Fibroblast of skin of scalp (primary cell): ENCODE measurements at regions not wholly inside any gene's neighbourhood (a gene's known extent, or its start where the extent isn't known, plus 50 kb on each side); places are given as distances from the start of the nearest gene placed in this dataset.
"Not testable (repeated sequence)": the region's sequence is repeated elsewhere in the genome, so short reads cannot be mapped to it uniquely, and the experiment has no call there.

Source experiments
- DNase-seq: peaks from one replicate; pipeline ENCODE4 v3.0.0-alpha.2; 2013

DNA sequence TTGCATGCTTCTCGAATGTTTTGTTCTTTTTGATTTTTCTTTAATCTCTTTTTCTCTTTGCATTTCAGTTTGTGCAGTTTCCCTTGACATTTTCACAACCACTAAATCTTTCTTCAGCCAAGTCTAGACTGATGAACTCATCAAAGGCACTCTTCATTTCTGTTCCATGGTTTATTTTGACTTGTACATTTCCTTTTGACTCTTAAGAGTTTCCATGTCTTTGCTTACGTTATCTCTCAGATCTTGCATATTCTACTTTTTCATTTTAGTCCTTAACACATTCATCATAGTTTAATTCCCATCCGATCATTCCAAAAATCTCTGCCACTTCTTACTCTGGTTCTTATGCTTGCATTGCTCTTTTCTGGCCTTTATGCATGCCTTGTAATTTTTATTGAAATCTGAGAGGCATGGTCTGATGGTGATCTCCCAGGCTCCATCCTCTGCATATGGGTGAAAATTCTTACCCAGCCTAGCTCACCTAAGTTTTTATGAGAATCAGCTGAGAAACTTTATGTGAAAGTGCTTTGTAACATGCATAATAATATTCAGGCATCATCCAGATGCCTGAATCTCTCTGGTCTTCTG lies 202.8 kb upstream of the IGFBP3 start:
- no peak for DNase-seq

- no peak for DNase-seq
Measured at GRCh38 chr7:46115410-46115809, 194.3 kb upstream of the IGFBP3 start.

DNA sequence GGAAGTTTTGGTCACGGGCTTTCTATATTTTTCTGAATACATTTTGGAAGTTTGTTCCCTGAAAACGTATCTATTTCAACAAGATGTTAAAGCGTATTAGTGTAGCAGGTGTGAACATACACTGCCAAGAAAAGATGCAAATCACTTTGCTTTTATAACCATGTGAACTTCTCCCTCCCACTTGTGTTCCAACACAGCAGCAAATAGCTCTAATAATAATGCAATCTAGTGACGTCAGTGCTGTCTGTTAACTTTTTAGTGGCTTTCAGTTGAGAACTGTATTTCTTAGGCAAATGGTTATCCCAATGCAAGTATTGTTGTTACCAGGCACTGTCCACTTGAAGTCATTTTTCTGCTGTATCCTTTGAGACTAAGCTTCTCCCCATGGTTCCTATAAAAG lies 188.4 kb upstream of the IGFBP3 start:
- no peak for DNase-seq

DNA sequence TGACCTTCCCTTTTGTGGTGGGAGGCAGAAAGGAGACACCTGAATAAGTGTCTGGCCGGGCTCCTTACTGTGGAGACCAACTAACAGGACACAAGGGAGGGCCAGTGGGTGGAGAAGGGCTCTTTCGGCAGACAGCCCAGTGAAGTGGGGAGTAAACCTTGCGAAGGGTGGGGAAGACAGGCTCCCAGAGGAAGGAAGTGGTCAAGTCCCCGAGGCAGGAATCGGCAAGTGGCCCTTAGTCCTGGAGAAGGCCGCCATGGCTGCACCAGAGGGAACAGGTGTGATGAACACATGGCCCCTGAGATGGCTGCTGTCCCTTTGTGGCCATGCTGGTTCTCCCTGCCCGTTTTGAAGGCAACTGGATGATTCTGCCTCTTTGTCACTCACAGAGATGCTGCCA lies 187.2 kb upstream of the IGFBP3 start:
- no peak for DNase-seq

DNA sequence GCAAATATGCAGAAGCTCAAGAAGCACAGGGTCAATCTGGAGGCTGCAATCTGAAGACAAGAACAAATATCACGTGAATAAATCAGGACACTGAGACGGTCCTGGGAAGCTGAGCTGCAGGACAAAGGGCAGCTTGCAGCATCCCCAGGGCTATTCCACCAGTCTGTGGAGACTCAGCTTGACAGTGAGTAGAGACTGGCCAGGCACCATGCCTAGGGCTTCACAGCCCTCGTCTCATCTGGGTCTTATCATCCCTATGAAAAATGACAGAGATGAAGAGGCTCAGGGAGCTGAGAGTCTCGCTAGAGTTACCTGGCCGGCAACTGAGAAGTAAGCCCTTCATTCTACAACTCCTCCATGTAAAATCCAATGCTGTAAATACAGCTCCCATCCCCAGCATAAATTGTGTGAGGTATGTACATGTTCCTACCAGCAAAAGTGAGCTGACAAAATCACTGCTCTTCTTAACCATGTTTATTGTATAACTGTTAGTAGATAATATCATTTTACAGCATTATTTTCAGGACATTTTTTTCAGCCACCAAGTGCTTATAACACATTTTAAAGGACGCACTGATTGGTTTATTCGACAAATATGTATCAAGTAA lies 186.6 kb upstream of the IGFBP3 start:
- DNase-seq = no peak

DNA sequence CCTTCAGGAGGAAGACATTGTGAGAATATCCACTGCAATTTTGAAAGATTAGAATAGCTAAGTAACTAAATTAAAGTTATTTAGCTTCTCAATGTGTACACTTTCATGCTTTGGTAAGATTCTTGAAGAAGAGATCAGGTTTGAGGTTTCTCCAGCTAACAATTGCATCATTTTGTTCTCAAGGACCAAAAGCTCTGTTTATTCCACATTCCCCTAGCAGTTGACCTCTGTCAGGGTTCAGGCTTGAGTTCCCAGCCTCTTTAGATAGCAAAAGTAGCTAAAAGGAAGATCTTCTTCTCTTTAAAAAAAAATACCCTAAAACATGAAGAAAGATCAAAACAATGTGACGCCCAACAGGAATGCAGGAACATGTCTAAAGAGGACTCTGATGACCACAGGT lies 179.4 kb upstream of the IGFBP3 start:
- DNase-seq = no peak

DNA sequence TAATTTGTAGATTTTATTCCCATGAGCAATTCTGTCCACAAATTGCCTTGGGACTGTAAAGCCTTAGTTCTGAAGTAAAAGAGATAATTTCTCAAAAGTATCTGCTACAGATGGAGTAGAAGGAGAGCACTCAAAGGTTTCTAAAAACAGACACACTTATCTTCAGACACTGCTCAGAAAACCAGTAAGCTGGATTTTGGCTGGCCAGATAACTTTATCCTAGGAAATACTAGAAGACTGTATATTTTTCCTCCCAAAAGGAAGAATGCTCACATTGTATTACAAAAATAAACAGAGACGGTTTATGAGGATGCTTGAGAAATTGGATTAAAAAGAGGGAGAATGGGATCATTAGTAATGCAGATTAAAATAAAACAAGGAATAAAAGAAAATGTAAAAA lies 178.0 kb upstream of the IGFBP3 start:
- DNase-seq = no peak

GRCh38 chr7:46091071-46091470 lies 170.0 kb upstream of the IGFBP3 start:
- peak; percentile 17 for DNase-seq

DNA sequence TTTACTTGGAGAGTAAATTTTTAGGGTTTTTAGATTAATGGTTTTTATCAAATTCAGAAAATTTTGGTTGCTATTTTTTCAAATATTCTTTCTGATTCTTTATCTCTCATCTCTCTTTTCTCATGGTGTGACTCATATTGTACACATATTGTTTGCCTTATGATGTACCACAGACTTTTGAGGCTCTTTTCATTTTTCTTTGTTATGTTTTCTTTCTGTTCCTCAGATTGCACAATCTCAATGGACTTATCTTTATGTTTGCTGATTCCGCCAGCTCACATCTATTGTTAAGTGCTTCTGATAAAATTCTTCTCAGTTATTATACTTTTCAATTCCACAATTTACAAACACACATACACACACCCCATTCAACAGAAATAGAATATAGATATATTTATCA lies 168.2 kb upstream of the IGFBP3 start:
- DNase-seq = peak; percentile 26

GRCh38 chr7:46088486-46088885 lies 167.4 kb upstream of the IGFBP3 start:
- DNase-seq = not testable (repeated sequence)

- peak; percentile 51 for DNase-seq
Measured at GRCh38 chr7:46080595-46081159, 159.6 kb upstream of the IGFBP3 start.

- DNase-seq = no peak
Measured at GRCh38 chr7:46079421-46079820, 158.3 kb upstream of the IGFBP3 start.

DNA sequence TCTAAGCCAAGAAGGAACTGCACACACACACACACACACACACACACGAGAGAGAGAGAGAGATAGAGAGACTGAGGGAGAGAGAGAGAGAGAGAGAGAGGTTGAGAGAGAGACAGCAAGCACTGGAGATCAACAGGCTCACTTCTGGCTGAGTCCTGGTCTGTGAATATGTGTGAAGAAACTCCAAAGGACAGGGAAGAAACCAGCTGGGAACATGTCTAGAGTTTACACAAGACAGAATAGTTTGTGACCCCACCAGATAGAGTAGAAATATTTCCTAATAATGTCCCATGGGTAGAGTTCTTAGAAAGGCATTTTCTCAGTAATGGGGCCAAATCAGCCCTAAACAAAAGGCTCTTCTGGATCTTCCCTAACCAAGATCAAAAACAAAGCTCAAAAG lies 155.5 kb upstream of the IGFBP3 start:
- DNase-seq = peak; percentile 19

DNA sequence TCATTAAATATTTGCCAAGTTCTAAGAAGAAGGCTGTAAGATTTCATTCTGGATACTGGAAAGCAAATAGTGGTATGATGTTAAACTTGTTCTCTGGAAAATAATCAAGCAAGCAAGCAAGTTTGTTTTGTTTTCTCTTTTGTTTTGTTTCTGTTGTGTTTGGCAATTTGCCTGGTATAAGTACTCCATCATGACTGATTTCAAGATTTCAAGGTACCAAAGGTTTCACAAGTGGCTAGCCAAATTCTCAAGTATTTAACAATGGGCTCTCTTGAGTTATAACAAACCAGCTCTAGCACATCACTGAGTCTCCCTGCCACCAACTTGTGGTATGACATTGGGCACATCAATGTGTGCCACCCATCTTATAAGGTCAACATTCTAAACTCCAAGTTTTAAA lies 151.7 kb upstream of the IGFBP3 start:
- no peak for DNase-seq

GRCh38 chr7:46071601-46072000 lies 150.5 kb upstream of the IGFBP3 start:
- peak; percentile 73 for DNase-seq

DNA sequence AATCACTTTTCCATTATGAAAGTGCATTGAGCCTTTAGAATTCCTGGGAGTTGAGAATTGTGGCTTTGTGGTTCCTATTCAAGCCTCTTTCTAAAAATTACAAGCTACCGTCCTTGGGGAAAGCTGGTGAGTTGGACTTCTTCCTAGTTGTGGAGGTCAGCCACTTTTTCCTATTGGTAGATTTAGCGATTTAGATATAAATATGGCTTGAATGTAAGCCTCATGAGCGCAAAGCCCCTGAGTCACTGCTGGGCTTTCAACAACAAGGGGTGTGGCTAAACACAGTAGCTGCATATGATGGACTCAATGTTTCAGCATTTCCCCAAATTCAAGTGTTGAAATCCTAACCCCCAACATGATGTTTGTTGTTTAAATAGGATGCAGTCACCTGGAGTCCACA lies 150.0 kb upstream of the IGFBP3 start:
- DNase-seq = peak; percentile 91

DNA sequence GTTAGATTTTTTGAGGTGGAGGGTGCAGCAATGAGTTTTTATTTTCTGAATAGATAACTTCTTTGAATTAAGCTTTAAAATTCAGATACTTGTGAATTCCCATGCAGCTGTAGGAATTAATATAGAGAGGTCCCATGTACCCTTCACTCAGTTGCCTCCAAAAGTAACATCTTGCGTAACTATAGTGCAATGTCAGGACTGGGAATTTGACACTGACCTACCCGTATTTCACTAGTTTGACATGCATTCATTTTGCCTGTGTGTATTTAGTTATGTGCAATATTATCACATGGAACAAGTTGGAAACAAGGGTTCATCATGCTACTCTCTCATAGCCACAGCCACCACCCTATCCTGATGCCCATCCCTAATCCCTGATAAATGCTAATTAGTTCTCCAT lies 147.1 kb upstream of the IGFBP3 start:
- DNase-seq = no peak

- DNase-seq = peak; percentile 49
Measured at GRCh38 chr7:46059308-46060020, 138.4 kb upstream of the IGFBP3 start.

GRCh38 chr7:46058086-46058823 lies 137.2 kb upstream of the IGFBP3 start:
- peak; percentile 70 for DNase-seq

DNA sequence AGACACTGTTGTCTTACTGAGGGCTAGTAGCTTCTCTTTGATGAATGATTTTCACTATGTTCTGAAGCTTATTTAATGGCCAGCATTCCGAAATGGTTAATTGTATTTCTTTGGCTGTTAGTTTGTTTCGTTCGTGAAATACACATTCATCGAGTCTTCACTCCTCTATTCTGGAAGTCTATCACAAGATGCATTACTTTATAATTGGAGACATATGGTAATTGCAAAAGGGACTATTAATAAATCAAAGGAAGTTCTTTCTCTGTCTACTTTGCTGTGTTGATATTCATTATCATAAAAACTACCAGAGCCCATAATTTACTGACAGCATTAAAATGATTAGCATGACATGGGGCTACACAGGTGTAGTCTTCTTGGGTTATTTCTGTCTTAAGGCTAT lies 133.8 kb upstream of the IGFBP3 start:
- DNase-seq = no peak

- DNase-seq = no peak
Measured at GRCh38 chr7:46054272-46054671, 133.2 kb upstream of the IGFBP3 start.

DNA sequence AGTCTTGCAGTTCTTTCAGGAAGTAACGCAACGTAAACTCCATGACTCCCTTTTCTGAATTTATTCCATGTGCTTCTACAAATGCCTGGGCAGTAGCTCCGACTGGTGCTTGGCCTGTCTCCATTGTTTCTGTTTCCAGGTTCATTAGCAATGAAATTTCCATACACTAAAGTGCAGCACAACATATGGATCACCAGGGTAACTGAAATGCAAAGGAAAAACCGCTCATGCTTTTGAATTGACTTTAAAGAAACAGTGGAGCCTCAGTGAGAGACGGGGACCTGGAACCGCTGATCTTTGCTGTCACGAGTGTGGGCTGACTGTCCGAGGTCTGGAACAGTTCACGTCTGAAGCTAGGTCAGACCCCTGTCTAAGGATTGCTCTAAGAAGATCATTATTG lies 126.5 kb upstream of the IGFBP3 start:
- DNase-seq = no peak

GRCh38 chr7:46043338-46043737 lies 122.3 kb upstream of the IGFBP3 start:
- DNase-seq = not testable (repeated sequence)
